CD4-positive, alpha-beta T cell (primary cell): ENCODE measurements at regions not wholly inside any gene's neighbourhood (a gene's known extent, or its start where the extent isn't known, plus 50 kb on each side); places are given as distances from the start of the nearest gene placed in this dataset.

Experiments used
- ATAC-seq: fragments of 200-7000 bp; cut with Tn5 transposase; one replicate; pipeline ENCODE4 v1.10.0; 2022; ENCODE audit warnings: mild to moderate bottlenecking; ENCODE audit not compliant: poor library complexity
- CTCF ChIA-PET: fragments of 350-600 bp; sonication (Branson Sonifier 250); formaldehyde crosslinking; loops from one replicate; lab custom pipeline; 2021; ENCODE audit warnings: antibody characterized with exemption, inconsistent platforms; lab: Charles Lee
- POLR2A ChIA-PET: fragments of 350-600 bp; sonication (Branson Sonifier 250); formaldehyde crosslinking; loops from one replicate; lab custom pipeline; 2021; ENCODE audit warnings: antibody characterized with exemption, inconsistent platforms; lab: Charles Lee
- DNase-seq, 14 experiments: peaks; one replicate each; pipeline ENCODE4 v3.0.0-alpha.2; 2013 to 2020; ENCODE audit warnings: mixed read lengths in 2 of 14
- H3K27ac ChIP-seq, 2 donors: one replicate each; pipeline versions ENCODE4 v1.5.1 to v1.7.0; 2013; ENCODE audit warnings: low read length in 2 of 2, low read depth in 1 of 2, mild to moderate bottlenecking in 1 of 2
- H3K27me3 ChIP-seq, 2 experiments: 1 replicate in 1 of 2; 2 replicates in 1 of 2; pipeline versions ENCODE4 v1.6.1 to v1.7.0; 2013; ENCODE audit warnings: low read length in 2 of 2, control low read depth in 1 of 2, mild to moderate bottlenecking in 1 of 2, moderate library complexity in 1 of 2; ENCODE audit not compliant: insufficient read depth in 2 of 2, control insufficient read depth in 1 of 2
- H3K36me3 ChIP-seq: one replicate; pipeline ENCODE4 v1.6.1; 2013; ENCODE audit warnings: low read length, control low read depth; ENCODE audit not compliant: insufficient read depth
- H3K4me1 ChIP-seq: one replicate; pipeline ENCODE4 v1.6.1; 2013; ENCODE audit warnings: low read length, control low read depth; ENCODE audit not compliant: insufficient read depth
- H3K4me3 ChIP-seq: one replicate; pipeline ENCODE4 v1.5.1; 2013; ENCODE audit warnings: mild to moderate bottlenecking, low read length, moderate library complexity
- H3K9me3 ChIP-seq, 2 experiments: 1 replicate in 1 of 2; 2 replicates in 1 of 2; pipeline versions ENCODE4 v1.6.1 to v1.7.0; 2013; ENCODE audit warnings: low read length in 2 of 2, mild to moderate bottlenecking in 2 of 2, control low read depth in 1 of 2, moderate library complexity in 1 of 2; ENCODE audit not compliant: control insufficient read depth in 1 of 2, insufficient read depth in 1 of 2
- H3K27ac Mint-ChIP-seq: one replicate; pipeline ENCODE4 v1.8.0; 2020; ENCODE audit warnings: mixed read lengths
- H3K27me3 Mint-ChIP-seq: one replicate; pipeline ENCODE4 v1.8.0; 2021; ENCODE audit warnings: mixed read lengths
- H3K36me3 Mint-ChIP-seq: one replicate; pipeline ENCODE4 v1.8.0; 2021; ENCODE audit warnings: low read depth, mixed read lengths
- H3K4me1 Mint-ChIP-seq: one replicate; pipeline ENCODE4 v1.8.0; 2021; ENCODE audit warnings: low read depth, mixed read lengths
- H3K4me3 Mint-ChIP-seq: one replicate; pipeline ENCODE4 v1.8.0; 2020; ENCODE audit warnings: mild to moderate bottlenecking, mixed read lengths
- H3K9me3 Mint-ChIP-seq: one replicate; pipeline ENCODE4 v1.8.0; 2020; ENCODE audit warnings: mixed read lengths
- intact Hi-C, 2 experiments: fragments of 100-400 bp; cut with DNase I in 1 of 2; cut with micrococcal nuclease in 1 of 2; formaldehyde crosslinking; loops; one replicate each; pipeline versions ENCODE4 v1.15.1 to v1.9.0; 2023 to 2025; cut with DNase I, micrococcal nuclease
- TF ChIP-seq, protein P1 (sequence below): fragments of 200-600 bp; IDR thresholded peaks from one replicate; pipeline ENCODE4 v1.8.0; 2022; ENCODE audit warnings: antibody characterized with exemption, mild to moderate bottlenecking

DNA sequence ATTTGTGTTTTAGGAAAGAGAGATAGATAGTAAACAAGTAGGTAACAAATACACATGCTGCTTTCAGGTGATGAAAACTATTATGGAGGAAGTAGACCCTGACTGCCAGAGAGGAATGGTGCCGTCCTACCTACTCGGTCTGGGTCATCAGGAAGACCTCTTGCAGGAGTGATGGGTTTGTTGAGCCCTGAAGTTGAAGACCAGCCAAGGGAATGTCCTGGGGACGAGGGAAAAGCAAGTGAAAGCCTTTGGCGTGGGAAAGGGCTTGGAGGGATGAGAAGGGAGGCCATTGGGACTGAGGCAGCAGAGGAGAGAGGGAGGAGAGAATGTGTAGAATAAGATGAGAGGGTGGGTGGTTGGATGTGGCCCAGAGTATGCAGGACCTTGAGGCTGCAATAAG, 379.5 kb upstream of the USP24 start:
- no peaks in the 10 kb centered on the region for H3K4me1 Mint-ChIP-seq
- ATAC-seq, result no peak
- H3K4me3 Mint-ChIP-seq, result no peak overlapping the region
- DNase-seq, result no peak
- H3K27me3 Mint-ChIP-seq, result peaks cover 13% of the 10 kb centered on the region
- peaks cover 2% of the 10 kb centered on the region for H3K9me3 Mint-ChIP-seq
- no peak overlapping the region for H3K4me3 ChIP-seq
- H3K36me3 Mint-ChIP-seq, result no peaks in the 10 kb centered on the region
- ChIA-PET CTCF (no interaction called here), POLR2A (interaction anchor here (0.6 kb wide), 1 partner anchor 14 kb away, joined by 3 read pairs; no protein-coding TSS in a partner anchor)
- H3K4me1 ChIP-seq, result no peaks in the 10 kb centered on the region
- TF ChIP-seq, protein P1, sequence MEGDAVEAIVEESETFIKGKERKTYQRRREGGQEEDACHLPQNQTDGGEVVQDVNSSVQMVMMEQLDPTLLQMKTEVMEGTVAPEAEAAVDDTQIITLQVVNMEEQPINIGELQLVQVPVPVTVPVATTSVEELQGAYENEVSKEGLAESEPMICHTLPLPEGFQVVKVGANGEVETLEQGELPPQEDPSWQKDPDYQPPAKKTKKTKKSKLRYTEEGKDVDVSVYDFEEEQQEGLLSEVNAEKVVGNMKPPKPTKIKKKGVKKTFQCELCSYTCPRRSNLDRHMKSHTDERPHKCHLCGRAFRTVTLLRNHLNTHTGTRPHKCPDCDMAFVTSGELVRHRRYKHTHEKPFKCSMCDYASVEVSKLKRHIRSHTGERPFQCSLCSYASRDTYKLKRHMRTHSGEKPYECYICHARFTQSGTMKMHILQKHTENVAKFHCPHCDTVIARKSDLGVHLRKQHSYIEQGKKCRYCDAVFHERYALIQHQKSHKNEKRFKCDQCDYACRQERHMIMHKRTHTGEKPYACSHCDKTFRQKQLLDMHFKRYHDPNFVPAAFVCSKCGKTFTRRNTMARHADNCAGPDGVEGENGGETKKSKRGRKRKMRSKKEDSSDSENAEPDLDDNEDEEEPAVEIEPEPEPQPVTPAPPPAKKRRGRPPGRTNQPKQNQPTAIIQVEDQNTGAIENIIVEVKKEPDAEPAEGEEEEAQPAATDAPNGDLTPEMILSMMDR, result no peak
- H3K27ac ChIP-seq, result no peak overlapping the region
- H3K27me3 ChIP-seq, result no peaks in the 10 kb centered on the region
- H3K27ac Mint-ChIP-seq, result no peak overlapping the region
- intact Hi-C loops, result no loop called here
- H3K36me3 ChIP-seq, result no peaks in the 10 kb centered on the region
- H3K9me3 ChIP-seq, result no peaks in the 10 kb centered on the region

DNA sequence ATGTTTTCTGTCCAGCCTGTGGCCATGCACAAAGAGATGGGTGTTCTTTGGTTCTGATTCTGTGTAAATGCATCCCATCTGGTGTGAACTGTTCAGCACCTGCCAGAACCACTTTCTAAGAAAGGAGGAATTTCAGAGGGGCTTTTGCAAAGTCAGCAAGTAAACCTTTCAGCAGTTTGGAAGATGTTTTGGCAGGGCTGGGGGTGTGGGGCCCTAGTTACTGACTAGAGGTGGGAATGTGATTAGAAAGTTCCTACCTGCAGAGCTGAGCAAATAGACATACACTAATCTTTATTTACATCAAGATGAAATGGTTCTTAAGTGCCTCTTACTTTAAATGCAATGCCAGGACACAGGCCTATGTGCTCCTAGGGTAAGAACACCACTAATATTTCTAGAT, 378.1 kb upstream of the USP24 start:
- no peak overlapping the region for H3K27ac ChIP-seq
- Mint-ChIP-seq H3K4me3 (no peak overlapping the region), H3K4me1 (no peaks in the 10 kb centered on the region), H3K36me3 (no peaks in the 10 kb centered on the region), H3K9me3 (peaks cover 2% of the 10 kb centered on the region), H3K27me3 (peaks cover 9% of the 10 kb centered on the region), H3K27ac (no peak overlapping the region)
- POLR2A ChIA-PET, result no interaction called here
- no peaks in the 10 kb centered on the region for H3K36me3 ChIP-seq
- H3K27me3 ChIP-seq, result no peaks in the 10 kb centered on the region
- no peak for ATAC-seq
- CTCF ChIA-PET, result no interaction called here
- no peak overlapping the region for H3K4me3 ChIP-seq
- intact Hi-C loops, result no loop called here
- TF ChIP-seq, protein P1, result no peak
- H3K9me3 ChIP-seq, result no peaks in the 10 kb centered on the region
- no peak for DNase-seq
- H3K4me1 ChIP-seq, result no peaks in the 10 kb centered on the region

GRCh38 chr1:55592122-55592521, 377.0 kb upstream of the USP24 start:
- Mint-ChIP-seq H3K9me3 (no peaks in the 10 kb centered on the region), H3K4me3 (no peak overlapping the region), H3K4me1 (no peaks in the 10 kb centered on the region), H3K27me3 (peaks cover 9% of the 10 kb centered on the region), H3K36me3 (no peaks in the 10 kb centered on the region), H3K27ac (no peak overlapping the region)
- no peaks in the 10 kb centered on the region for H3K4me1 ChIP-seq
- intact Hi-C loops, result no loop called here
- no peaks in the 10 kb centered on the region for H3K9me3 ChIP-seq
- DNase-seq (no peak), ATAC-seq (no peak)
- TF ChIP-seq, protein P1, result no peak
- no peak overlapping the region for H3K4me3 ChIP-seq
- POLR2A ChIA-PET, result no interaction called here
- H3K36me3 ChIP-seq, result no peaks in the 10 kb centered on the region
- H3K27me3 ChIP-seq, result no peaks in the 10 kb centered on the region
- H3K27ac ChIP-seq, result no peak overlapping the region
- CTCF ChIA-PET, result no interaction called here
